HL-60 (cell line): ENCODE measurements at regions not wholly inside any gene's neighbourhood (a gene's known extent, or its start where the extent isn't known, plus 50 kb on each side); places are given as distances from the start of the nearest gene placed in this dataset.

Experiments used
- DNase-seq, 2 experiments: peaks; one replicate each; pipeline ENCODE4 v3.0.0-alpha.2; 2010 to 2020; ENCODE audit warnings: low read depth in 1 of 2, low spot score in 1 of 2
- H3K27ac ChIP-seq: fragments of 250-450 bp; sonication (Bioruptor Pico); replicated peaks from 2 replicates; pipeline ENCODE4 v1.5.1; 2020; ENCODE audit warnings: mild to moderate bottlenecking, moderate library complexity
- H3K27me3 ChIP-seq: fragments of 250-450 bp; sonication (Bioruptor Pico); 2 replicates; pipeline ENCODE4 v1.5.1; 2021; ENCODE audit warnings: mild to moderate bottlenecking, moderate library complexity; ENCODE audit not compliant: insufficient read depth, poor library complexity, severe bottlenecking
- H3K4me3 ChIP-seq: replicated peaks from 2 replicates; pipeline ENCODE4 v1.5.1; 2011; ENCODE audit warnings: mild to moderate bottlenecking, control low read depth, low read length; ENCODE audit not compliant: insufficient read depth
- GABPA ChIP-seq: IDR thresholded peaks from 2 replicates; pipeline ENCODE4 v1.6.1; 2012; ENCODE audit warnings: low read depth
- POLR2AphosphoS5 ChIP-seq: IDR thresholded peaks from 2 replicates; pipeline ENCODE4 v1.6.1; 2012; ENCODE audit warnings: low read depth
- REST ChIP-seq: IDR thresholded peaks from 2 replicates; pipeline ENCODE4 v1.6.1; 2012; ENCODE audit warnings: low read depth; ENCODE audit not compliant: insufficient replicate concordance
- SPI1 ChIP-seq: IDR thresholded peaks from 2 replicates; pipeline ENCODE4 v1.6.1; 2012; ENCODE audit warnings: low read depth, mild to moderate bottlenecking, borderline replicate concordance
- TF ChIP-seq, protein P1 (sequence below): IDR thresholded peaks from one replicate; pipeline ENCODE4 v1.5.1; 2011; ENCODE audit warnings: low read length, control low read depth, inconsistent platforms; ENCODE audit not compliant: insufficient read depth

DNA sequence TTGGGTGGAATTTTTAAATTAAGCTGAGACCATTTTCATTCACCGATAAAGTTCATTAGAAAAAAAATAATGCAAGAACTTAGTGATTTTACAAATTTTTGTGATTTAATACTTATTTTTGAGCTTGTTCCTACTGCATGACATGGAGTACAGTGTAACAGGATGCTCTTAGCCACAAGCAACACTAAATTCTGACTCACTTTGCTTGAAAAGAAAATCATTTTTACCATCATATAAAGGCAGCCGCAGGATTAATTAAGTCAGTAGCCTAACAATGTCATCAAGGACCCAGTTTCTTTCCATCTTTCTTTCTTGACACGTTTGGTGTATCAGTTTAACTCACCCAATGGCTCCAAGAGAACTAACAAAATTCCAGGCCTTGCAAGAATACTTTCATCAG is 540.3 kb upstream of the LUZP2 start:
- no peak for DNase-seq
- TF ChIP-seq SPI1 = no peak
- no peak for TF ChIP-seq POLR2AphosphoS5
- no peak for TF ChIP-seq GABPA
- TF ChIP-seq, protein P1, sequence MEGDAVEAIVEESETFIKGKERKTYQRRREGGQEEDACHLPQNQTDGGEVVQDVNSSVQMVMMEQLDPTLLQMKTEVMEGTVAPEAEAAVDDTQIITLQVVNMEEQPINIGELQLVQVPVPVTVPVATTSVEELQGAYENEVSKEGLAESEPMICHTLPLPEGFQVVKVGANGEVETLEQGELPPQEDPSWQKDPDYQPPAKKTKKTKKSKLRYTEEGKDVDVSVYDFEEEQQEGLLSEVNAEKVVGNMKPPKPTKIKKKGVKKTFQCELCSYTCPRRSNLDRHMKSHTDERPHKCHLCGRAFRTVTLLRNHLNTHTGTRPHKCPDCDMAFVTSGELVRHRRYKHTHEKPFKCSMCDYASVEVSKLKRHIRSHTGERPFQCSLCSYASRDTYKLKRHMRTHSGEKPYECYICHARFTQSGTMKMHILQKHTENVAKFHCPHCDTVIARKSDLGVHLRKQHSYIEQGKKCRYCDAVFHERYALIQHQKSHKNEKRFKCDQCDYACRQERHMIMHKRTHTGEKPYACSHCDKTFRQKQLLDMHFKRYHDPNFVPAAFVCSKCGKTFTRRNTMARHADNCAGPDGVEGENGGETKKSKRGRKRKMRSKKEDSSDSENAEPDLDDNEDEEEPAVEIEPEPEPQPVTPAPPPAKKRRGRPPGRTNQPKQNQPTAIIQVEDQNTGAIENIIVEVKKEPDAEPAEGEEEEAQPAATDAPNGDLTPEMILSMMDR = no peak
- no peak for TF ChIP-seq REST
- H3K27me3 ChIP-seq = no peaks in the 10 kb centered on the region
- no peak overlapping the region for H3K4me3 ChIP-seq
- no peak overlapping the region for H3K27ac ChIP-seq

- TF ChIP-seq, protein P1 = no peak
- TF ChIP-seq SPI1 (no peak), POLR2AphosphoS5 (no peak), GABPA (no peak), REST (no peak)
- DNase-seq = no peak
- Histone ChIP-seq H3K4me3 (no peak overlapping the region), H3K27ac (no peak overlapping the region), H3K27me3 (no peaks in the 10 kb centered on the region)
Measured at GRCh38 chr11:23957314-23957713, 539.5 kb upstream of the LUZP2 start.

DNA sequence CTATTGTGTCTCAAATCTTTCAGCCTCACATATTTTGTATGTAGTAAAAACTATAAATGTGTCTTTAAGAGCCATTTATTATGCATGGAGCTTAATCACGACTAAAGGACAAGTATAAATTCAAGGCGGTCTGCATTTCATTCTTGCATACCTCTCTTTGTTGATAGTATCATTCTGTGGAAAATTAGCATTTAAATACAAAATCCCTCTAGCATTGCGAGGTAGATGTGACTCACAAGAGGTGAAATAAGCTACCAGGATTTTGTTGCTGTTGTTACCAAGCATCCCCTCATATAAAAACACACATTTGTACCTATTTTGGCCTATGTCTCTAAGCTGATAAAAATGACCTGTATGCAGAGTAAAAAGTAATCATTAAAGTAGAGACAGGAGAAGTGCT is 537.4 kb upstream of the LUZP2 start:
- H3K27me3 ChIP-seq = no peaks in the 10 kb centered on the region
- H3K4me3 ChIP-seq = no peak overlapping the region
- DNase-seq = no peak
- H3K27ac ChIP-seq = no peak overlapping the region
- TF ChIP-seq, protein P1 = no peak
- TF ChIP-seq GABPA (no peak), POLR2AphosphoS5 (no peak), SPI1 (no peak), REST (no peak)
